Colonic mucosa (tissue), 4 donors: ENCODE measurements at regions not wholly inside any gene's neighbourhood (a gene's known extent, or its start where the extent isn't known, plus 50 kb on each side); places are given as distances from the start of the nearest gene placed in this dataset.

Experiments
- DNase-seq: peaks from one replicate; pipeline ENCODE4 v3.0.0-alpha.2; 2020
- H3K27ac ChIP-seq: fragments of 200-600 bp; one replicate; pipeline ENCODE4 v1.8.0; 2021
- H3K27me3 ChIP-seq: fragments of 200-600 bp; one replicate; pipeline ENCODE4 v1.8.0; 2021
- H3K36me3 ChIP-seq: fragments of 200-600 bp; one replicate; pipeline ENCODE4 v1.8.0; 2021
- H3K4me1 ChIP-seq: fragments of 200-600 bp; one replicate; pipeline ENCODE4 v1.8.0; 2021; ENCODE audit warnings: mild to moderate bottlenecking
- H3K4me3 ChIP-seq: fragments of 200-600 bp; one replicate; pipeline ENCODE4 v1.8.0; 2021
- H3K9ac ChIP-seq, 2 donors: one replicate each; pipeline ENCODE4 v1.7.0; 2013; ENCODE audit warnings: control low read depth in 2 of 2, low read depth in 2 of 2, low read length in 2 of 2
- H3K9me3 ChIP-seq: fragments of 200-600 bp; one replicate; pipeline ENCODE4 v1.8.0; 2021
- intact Hi-C: fragments of 100-400 bp; cut with DNase I; formaldehyde crosslinking; loops from one replicate; pipeline ENCODE4 v1.14.1; 2022
- TF ChIP-seq, protein P1 (sequence below): fragments of 200-600 bp; IDR thresholded peaks from one replicate; pipeline ENCODE4 v1.8.0; 2022; ENCODE audit warnings: antibody characterized with exemption, mild to moderate bottlenecking
- donor health status: healthy.
- donor health status: DM: no; HTN: no; CAD: no.
- donor health status: DM: no; HTN: no; CAD: no.

DNA sequence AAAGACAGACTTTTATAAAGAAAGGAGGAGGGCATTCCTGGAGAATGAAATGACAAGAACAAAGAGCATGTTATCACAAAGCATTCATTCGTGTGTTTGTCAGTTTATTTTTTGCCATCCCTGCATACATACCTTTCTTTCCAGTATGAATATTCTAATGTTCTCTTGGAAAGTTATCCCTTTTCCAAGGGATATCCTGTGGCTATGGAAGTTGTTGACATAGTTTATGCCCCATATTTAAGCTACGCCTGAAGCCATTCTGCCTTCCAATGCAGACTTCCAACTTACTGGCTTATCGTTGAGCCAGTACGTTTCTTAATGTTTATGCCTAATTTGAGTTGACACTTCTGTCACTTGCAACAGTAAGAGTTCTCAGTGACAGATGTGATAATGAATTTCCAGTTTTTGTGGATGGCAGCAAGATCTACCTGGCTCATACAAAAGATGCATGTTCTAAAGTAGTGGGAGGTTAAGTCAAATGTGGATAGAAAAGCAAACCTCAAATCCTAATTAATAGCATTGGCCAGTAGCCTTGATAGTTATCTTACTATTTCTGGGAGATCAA lies 133.3 kb upstream of the ANO3 start:
- Histone ChIP-seq H3K9ac (no peak overlapping the region), H3K9me3 (no peaks in the 10 kb centered on the region), H3K36me3 (no peaks in the 10 kb centered on the region), H3K4me1 (no peaks in the 10 kb centered on the region), H3K4me3 (no peak overlapping the region), H3K27me3 (no peaks in the 10 kb centered on the region), H3K27ac (no peak overlapping the region)
- DNase-seq = no peak
- intact Hi-C loops = no loop called here
- TF ChIP-seq, protein P1, sequence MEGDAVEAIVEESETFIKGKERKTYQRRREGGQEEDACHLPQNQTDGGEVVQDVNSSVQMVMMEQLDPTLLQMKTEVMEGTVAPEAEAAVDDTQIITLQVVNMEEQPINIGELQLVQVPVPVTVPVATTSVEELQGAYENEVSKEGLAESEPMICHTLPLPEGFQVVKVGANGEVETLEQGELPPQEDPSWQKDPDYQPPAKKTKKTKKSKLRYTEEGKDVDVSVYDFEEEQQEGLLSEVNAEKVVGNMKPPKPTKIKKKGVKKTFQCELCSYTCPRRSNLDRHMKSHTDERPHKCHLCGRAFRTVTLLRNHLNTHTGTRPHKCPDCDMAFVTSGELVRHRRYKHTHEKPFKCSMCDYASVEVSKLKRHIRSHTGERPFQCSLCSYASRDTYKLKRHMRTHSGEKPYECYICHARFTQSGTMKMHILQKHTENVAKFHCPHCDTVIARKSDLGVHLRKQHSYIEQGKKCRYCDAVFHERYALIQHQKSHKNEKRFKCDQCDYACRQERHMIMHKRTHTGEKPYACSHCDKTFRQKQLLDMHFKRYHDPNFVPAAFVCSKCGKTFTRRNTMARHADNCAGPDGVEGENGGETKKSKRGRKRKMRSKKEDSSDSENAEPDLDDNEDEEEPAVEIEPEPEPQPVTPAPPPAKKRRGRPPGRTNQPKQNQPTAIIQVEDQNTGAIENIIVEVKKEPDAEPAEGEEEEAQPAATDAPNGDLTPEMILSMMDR = no peak

DNA sequence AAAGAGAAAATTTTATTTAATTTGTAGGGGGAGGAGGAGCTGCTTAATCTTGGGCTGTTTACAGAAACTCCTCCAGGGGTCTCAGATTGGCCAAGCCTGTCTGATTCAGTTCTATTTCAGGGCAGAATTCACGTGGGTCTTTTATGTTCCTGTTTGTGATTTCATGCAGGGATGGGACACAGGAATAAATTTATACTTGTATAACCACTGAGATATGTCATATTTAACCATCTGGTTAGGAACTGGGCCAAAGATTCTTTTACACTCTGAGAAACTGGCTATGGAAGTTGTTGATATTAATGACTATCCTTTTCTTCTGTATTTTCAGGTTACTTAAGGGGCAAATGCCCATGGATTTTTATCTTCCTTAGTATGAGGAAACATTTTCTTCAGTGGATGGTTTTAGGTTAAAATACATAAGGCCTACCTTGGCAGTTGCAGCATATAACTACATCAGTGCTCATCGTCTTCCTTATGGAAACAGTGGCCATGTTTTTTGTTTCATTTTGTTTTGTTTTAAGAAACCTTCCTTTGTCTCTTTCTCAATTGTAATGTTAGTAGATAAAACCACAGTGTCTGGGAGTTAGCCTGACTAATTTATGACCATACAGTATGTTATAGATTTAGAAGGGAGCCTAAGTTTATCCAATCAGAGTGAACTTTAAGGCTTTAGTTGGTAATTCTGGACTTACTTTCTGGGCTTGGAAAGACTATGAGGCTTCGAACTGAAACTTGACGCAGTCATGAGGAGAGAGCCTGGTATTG lies 132.4 kb upstream of the ANO3 start:
- Histone ChIP-seq H3K27ac (no peak overlapping the region), H3K4me1 (no peaks in the 10 kb centered on the region), H3K4me3 (no peak overlapping the region), H3K27me3 (no peaks in the 10 kb centered on the region), H3K9ac (no peak overlapping the region), H3K9me3 (no peaks in the 10 kb centered on the region), H3K36me3 (no peaks in the 10 kb centered on the region)
- DNase-seq = no peak
- intact Hi-C loops = no loop called here
- TF ChIP-seq, protein P1 = no peak

- Histone ChIP-seq H3K4me1 (no peaks in the 10 kb centered on the region), H3K36me3 (no peaks in the 10 kb centered on the region), H3K4me3 (no peak overlapping the region), H3K9ac (no peak overlapping the region), H3K27ac (no peak overlapping the region), H3K9me3 (no peaks in the 10 kb centered on the region), H3K27me3 (no peaks in the 10 kb centered on the region)
- TF ChIP-seq, protein P1 = no peak
- intact Hi-C loops = no loop called here
- no peak for DNase-seq
Measured at GRCh38 chr11:26201411-26201810, 130.5 kb upstream of the ANO3 start.

GRCh38 chr11:26202754-26203153 lies 129.2 kb upstream of the ANO3 start:
- Histone ChIP-seq H3K9me3 (no peaks in the 10 kb centered on the region), H3K27ac (no peak overlapping the region), H3K9ac (no peak overlapping the region), H3K27me3 (no peaks in the 10 kb centered on the region), H3K4me3 (no peak overlapping the region), H3K4me1 (no peaks in the 10 kb centered on the region), H3K36me3 (no peaks in the 10 kb centered on the region)
- intact Hi-C loops = no loop called here
- DNase-seq = no peak
- TF ChIP-seq, protein P1 = no peak

DNA sequence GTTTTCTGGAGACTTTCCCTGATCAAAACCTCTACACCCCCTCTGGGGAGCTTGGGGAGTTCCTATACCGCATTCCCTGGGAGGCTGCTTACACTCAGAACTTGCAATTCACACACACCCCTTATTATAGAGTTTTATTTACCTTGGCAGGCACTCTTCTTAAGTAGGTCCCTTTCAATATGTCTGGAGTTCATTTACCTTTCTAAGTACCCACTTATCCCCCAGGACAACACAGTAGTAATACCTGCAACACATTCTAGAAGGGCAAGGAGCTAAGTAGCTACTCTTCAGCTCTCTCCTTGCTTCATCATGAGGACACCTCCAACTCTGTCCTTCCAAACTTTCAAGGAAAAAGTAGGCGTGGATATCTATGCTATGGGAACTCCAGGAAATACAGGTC lies 127.8 kb upstream of the ANO3 start:
- TF ChIP-seq, protein P1 = no peak
- Histone ChIP-seq H3K4me3 (no peak overlapping the region), H3K9ac (no peak overlapping the region), H3K4me1 (no peaks in the 10 kb centered on the region), H3K9me3 (no peaks in the 10 kb centered on the region), H3K36me3 (no peaks in the 10 kb centered on the region), H3K27me3 (no peaks in the 10 kb centered on the region), H3K27ac (no peak overlapping the region)
- intact Hi-C loops = no loop called here
- DNase-seq = no peak
